HepG2 (cell line): ENCODE measurements at regions not wholly inside any gene's neighbourhood (a gene's known extent, or its start where the extent isn't known, plus 50 kb on each side); places are given as distances from the start of the nearest gene placed in this dataset.

Experiments
- ATAC-seq: fragments of 200-7000 bp; cut with Tn5 transposase; 3 replicates; pipeline ENCODE4 v1.9.1; 2020; ENCODE audit warnings: mild to moderate bottlenecking, moderate library complexity
- BruUV-seq: library from RNA; stranded (reverse); fragments of 400-500 nt; replicated peaks from 2 replicates; lab custom pipeline; 2021; lab: Mats Ljungman, UMichigan
- CTCF ChIA-PET: fragments of 300-600 bp; formaldehyde crosslinking; extraction: SDS; loops from one replicate; lab custom pipeline; 2021; ENCODE audit warnings: low total read pairs, inconsistent platforms, low intra/inter-chr PET ratio; lab: Yijun Ruan, JAX
- POLR2A ChIA-PET: fragments of 350-600 bp; sonication (Branson Sonifier 250); formaldehyde crosslinking; loops from one replicate; lab custom pipeline; 2020; ENCODE audit warnings: antibody characterized with exemption, inconsistent platforms; lab: Yijun Ruan, JAX
- DNase-seq: peaks from one replicate; pipeline ENCODE4 v3.0.0-alpha.2; 2015; ENCODE audit warnings: low spot score
- FAIRE-seq: peaks from 3 replicates; lab custom pipeline; 2011; peaks lifted over from hg19 to GRCh38; lab: Jason Lieb, UNC
- H2AFZ ChIP-seq: one replicate; pipeline ENCODE4 v1.6.1; 2011; ENCODE audit warnings: low read length, inconsistent platforms
- H3K27ac ChIP-seq: fragments of 300-600 bp; 3 replicates; pipeline ENCODE4 v1.8.0; 2011; ENCODE audit warnings: mixed run types, mild to moderate bottlenecking, mixed read lengths, low read length, inconsistent platforms; ENCODE audit not compliant: insufficient read depth; ENCODE audit errors: extremely low read length
- H3K27me3 ChIP-seq, 2 experiments: fragments of 200-600 bp in 1 of 2; 2 replicates in 1 of 2; 3 replicates in 1 of 2; pipeline versions ENCODE4 v1.6.0 to v1.8.0; 2011; ENCODE audit warnings: low read length in 2 of 2, mild to moderate bottlenecking in 2 of 2, moderate library complexity in 2 of 2, inconsistent platforms in 1 of 2; ENCODE audit not compliant: insufficient read depth in 2 of 2, control insufficient read depth in 1 of 2
- H3K36me3 ChIP-seq, 2 experiments: fragments of 200-600 bp in 1 of 2; replicated peaks in 1 of 2; 2 replicates in 1 of 2; 3 replicates in 1 of 2; pipeline versions ENCODE4 v1.5.1 to v1.8.0; 2011; ENCODE audit warnings: low read length in 2 of 2, inconsistent platforms in 1 of 2; ENCODE audit not compliant: insufficient read depth in 2 of 2, control insufficient read depth in 1 of 2
- H3K4me1 ChIP-seq: 2 replicates; pipeline ENCODE4 v1.5.1; 2012; ENCODE audit warnings: low read length, inconsistent platforms; ENCODE audit not compliant: insufficient read depth
- H3K4me2 ChIP-seq: 2 replicates; pipeline ENCODE4 v1.6.0; 2011; ENCODE audit warnings: low read depth, low read length, inconsistent platforms
- H3K4me3 ChIP-seq, 3 experiments: fragments of 200-600 bp in 1 of 3; sonication (generic), shearing (Covaris generic) in 1 of 3; replicated peaks in 1 of 3; 2 replicates each; pipeline ENCODE4 v1.5.1; 2011 to 2016; ENCODE audit warnings: low read length in 3 of 3, inconsistent platforms in 2 of 3, low read depth in 2 of 3, mild to moderate bottlenecking in 2 of 3, control low read depth in 1 of 3, mixed read lengths in 1 of 3; ENCODE audit not compliant: insufficient read depth in 1 of 3
- H3K79me2 ChIP-seq: one replicate; pipeline ENCODE4 v1.6.1; 2011; ENCODE audit warnings: low read length, inconsistent platforms; ENCODE audit not compliant: insufficient read depth
- H3K9ac ChIP-seq: 2 replicates; pipeline ENCODE4 v1.6.0; 2011; ENCODE audit warnings: mild to moderate bottlenecking, low read depth, low read length, inconsistent platforms; ENCODE audit not compliant: insufficient read depth
- H3K9me3 ChIP-seq: 2 replicates; pipeline ENCODE4 v1.5.1; 2012; ENCODE audit warnings: mild to moderate bottlenecking, low read length
- H4K20me1 ChIP-seq: 2 replicates; pipeline ENCODE4 v1.6.0; 2011; ENCODE audit warnings: inconsistent platforms, mild to moderate bottlenecking, low read length, moderate library complexity; ENCODE audit not compliant: insufficient read depth
- DPF2 ChIP-seq: sonication (generic); formaldehyde crosslinking; IDR thresholded peaks from 2 replicates; pipeline ENCODE4 v1.4.0; 2020; ENCODE audit warnings: mild to moderate bottlenecking, low read depth, missing genetic modification reagents, borderline replicate concordance
- RARG ChIP-seq: sonication (generic); formaldehyde crosslinking; IDR thresholded peaks from 2 replicates; pipeline ENCODE4 v1.4.0; 2020; ENCODE audit warnings: low read depth, mild to moderate bottlenecking, missing genetic modification reagents
- SMAD3 ChIP-seq: sonication (generic); formaldehyde crosslinking; IDR thresholded peaks from 2 replicates; pipeline ENCODE4 v1.4.0; 2020; ENCODE audit warnings: missing genetic modification reagents
- SRF ChIP-seq: IDR thresholded peaks from 2 replicates; pipeline ENCODE4 v1.6.1; 2011; ENCODE audit warnings: mild to moderate bottlenecking, low read depth, low read length, moderate library complexity
- ZBTB26 ChIP-seq: IDR thresholded peaks from 2 replicates; pipeline ENCODE4 v1.6.1; 2016; ENCODE audit warnings: missing compliant biosample characterization, missing genetic modification reagents, borderline replicate concordance
- ZBTB7A ChIP-seq: sonication (generic); formaldehyde crosslinking; IDR thresholded peaks from 2 replicates; pipeline ENCODE4 v1.8.0; 2022; ENCODE audit warnings: mild to moderate bottlenecking, missing genetic modification reagents
- ZNF17 ChIP-seq: sonication (generic); formaldehyde crosslinking; IDR thresholded peaks from 2 replicates; pipeline ENCODE4 v1.5.0; 2020; ENCODE audit warnings: mild to moderate bottlenecking, missing genetic modification reagents
- ZNF569 ChIP-seq: sonication (generic); formaldehyde crosslinking; IDR thresholded peaks from 2 replicates; pipeline ENCODE4 v1.5.0; 2020; ENCODE audit warnings: mild to moderate bottlenecking, missing genetic modification reagents, moderate library complexity, borderline replicate concordance
- ZNF574 ChIP-seq: sonication (generic); formaldehyde crosslinking; IDR thresholded peaks from 2 replicates; pipeline ENCODE4 v1.4.0; 2020; ENCODE audit warnings: missing genetic modification reagents
- in situ Hi-C: cut with HindIII; loops from 2 replicates; pipeline ENCODE4 v1.10.0; 2017; ENCODE audit warnings: low pct_unique_long_range_greater_than_20kb; ENCODE audit not compliant: extremely low pct_ligation_motif_present
- intact Hi-C: fragments of 100-400 bp; cut with micrococcal nuclease; formaldehyde crosslinking; loops from one replicate; pipeline ENCODE4 v1.10.0; 2022; ENCODE audit not compliant: unreplicated experiment
- TF ChIP-seq, protein P1 (sequence below): sonication (generic); formaldehyde crosslinking; conservative IDR thresholded peaks from 2 replicates; pipeline ENCODE4 v1.5.0; 2020; ENCODE audit warnings: missing genetic modification reagents

DNA sequence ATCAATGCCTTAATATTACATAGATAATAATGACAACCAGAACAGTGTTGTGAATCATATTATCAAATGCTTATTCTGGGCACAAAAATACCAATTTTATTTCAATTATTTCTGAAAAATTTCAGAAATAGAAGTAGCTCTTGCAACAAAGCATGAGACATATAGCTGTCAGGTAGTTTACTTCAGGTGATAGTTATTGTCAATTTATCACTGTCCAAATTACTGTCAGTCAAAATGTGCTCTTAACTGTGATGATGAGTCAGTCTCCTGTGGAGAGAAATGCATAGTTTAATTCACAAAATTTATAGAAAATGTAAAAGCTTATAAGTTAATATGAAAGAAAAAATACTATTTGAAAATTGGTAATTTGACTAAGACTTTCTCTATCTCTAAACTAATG, 1078.4 kb upstream of the GBE1 start:
- CTCF ChIA-PET: no interaction called here
- Histone ChIP-seq H2AFZ (no peak overlapping the region), H4K20me1 (no peaks in the 10 kb centered on the region), H3K9ac (no peak overlapping the region), H3K27me3 (no peaks in the 10 kb centered on the region), H3K4me1 (no peaks in the 10 kb centered on the region), H3K36me3 (no peaks in the 10 kb centered on the region), H3K27ac (no peak overlapping the region), H3K4me2 (no peak overlapping the region), H3K4me3 (no peak overlapping the region), H3K9me3 (no peaks in the 10 kb centered on the region), H3K79me2 (no peaks in the 10 kb centered on the region)
- in situ Hi-C loops: no loop called here
- intact Hi-C loops: no loop called here
- BruUV-seq: no TSS peak
- FAIRE-seq (no peak), DNase-seq (no peak), ATAC-seq (no peak)
- TF ChIP-seq ZNF574 (no peak), ZBTB26 (CRISPR knock-in tag) (no peak), SRF (no peak), SMAD3 (CRISPR knock-in tag) (no peak), ZBTB7A (CRISPR knock-in tag) (no peak), ZNF17 (CRISPR knock-in tag) (no peak), RARG (CRISPR knock-in tag) (no peak), DPF2 (no peak), ZNF569 (CRISPR knock-in tag) (no peak)
- TF ChIP-seq, protein P1, sequence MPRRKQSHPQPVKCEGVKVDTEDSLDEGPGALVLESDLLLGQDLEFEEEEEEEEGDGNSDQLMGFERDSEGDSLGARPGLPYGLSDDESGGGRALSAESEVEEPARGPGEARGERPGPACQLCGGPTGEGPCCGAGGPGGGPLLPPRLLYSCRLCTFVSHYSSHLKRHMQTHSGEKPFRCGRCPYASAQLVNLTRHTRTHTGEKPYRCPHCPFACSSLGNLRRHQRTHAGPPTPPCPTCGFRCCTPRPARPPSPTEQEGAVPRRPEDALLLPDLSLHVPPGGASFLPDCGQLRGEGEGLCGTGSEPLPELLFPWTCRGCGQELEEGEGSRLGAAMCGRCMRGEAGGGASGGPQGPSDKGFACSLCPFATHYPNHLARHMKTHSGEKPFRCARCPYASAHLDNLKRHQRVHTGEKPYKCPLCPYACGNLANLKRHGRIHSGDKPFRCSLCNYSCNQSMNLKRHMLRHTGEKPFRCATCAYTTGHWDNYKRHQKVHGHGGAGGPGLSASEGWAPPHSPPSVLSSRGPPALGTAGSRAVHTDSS: no peak
- POLR2A ChIA-PET: no interaction called here
